ENCODE measurements at regions not wholly inside any gene's neighbourhood (a gene's known extent, or its start where the extent isn't known, plus 50 kb on each side); places are given as distances from the start of the nearest gene placed in this dataset.

DNA sequence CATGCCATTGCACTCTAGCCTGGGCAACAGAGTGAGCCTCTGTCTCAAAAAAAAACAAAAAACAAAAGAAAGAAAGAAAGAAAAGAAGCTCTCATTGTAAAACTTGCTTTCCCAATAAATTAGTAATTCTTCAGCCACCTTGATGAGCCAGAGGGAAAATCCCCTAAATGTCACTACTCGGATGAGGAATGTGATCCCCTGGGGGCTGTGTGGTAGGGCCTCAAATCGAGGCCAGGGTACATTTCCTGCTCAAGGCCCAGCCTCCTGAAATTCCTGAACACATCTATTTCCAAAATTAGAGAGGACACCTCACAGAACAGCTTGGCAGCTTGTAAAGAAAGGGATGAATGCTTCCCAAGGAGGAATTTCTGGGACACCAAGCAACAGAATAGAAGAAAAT lies 147.1 kb upstream of the SESN3 start:
- H3K27ac ChIP-seq: peak overlapping the region in 2 of 21 experiments; percentile 11 to 46
- no peak overlapping the region for H3K4me3 ChIP-seq

- Histone ChIP-seq H3K27ac (peak overlapping the region in 3 of 21 experiments; percentile 46 to 60 (median 59)), H3K4me3 (no peak overlapping the region)
Measured at GRCh38 chr11:95375886-95376285, 144.9 kb upstream of the SESN3 start.

DNA sequence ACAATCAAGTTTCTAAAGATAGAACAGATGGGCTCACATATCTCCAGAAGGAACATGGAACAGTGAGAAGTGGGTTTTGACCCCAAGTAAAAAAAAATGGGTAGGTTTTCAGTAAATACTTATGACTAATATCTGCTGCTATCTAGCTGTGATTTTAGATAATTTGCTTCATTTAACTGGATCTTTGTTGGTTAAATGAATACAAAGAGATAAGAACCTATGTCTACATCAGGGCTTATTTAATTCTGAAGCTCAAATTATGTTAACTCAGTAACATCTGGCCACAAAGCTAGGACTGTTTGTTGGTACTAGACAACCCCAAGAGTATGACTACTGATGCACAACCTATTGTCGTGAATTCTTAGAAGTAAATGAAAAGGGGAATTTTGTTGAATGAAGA lies 144.4 kb upstream of the SESN3 start:
- H3K4me3 ChIP-seq: no peak overlapping the region

GRCh38 chr11:95374105-95374504 lies 143.1 kb upstream of the SESN3 start:
- peak overlapping the region in 1 of 21 experiments; percentile 30 for H3K27ac ChIP-seq
- H3K4me3 ChIP-seq: no peak overlapping the region

More for the DNA sequence above, 144.4 kb upstream of the SESN3 start:
- H3K27ac ChIP-seq: peak overlapping the region in 4 of 21 experiments; percentile 3 to 60 (median 28)

DNA sequence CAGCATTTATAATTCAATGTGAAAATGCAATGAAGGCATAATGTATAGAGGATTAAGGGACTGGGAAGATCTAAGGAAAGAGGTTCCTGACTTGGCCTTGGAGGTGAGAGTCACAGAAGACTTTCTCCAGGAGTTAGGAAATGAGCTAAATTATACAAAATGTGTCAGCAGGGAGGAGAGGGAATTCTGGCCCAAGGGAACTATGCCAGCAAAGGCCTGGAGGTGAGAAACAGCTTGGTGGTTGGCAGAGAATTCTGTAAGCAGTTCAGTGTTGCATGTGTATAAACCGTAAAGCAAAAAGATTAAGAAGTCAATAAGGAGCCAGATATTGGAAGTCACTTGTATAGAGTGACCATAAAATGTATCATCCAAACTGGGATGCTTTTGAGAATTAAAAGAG lies 142.2 kb upstream of the SESN3 start:
- H3K4me3 ChIP-seq: no peak overlapping the region
- H3K27ac ChIP-seq: no peak overlapping the region

- Histone ChIP-seq H3K4me3 (no peak overlapping the region), H3K27ac (no peak overlapping the region)
Measured at GRCh38 chr11:95372097-95372656, 141.2 kb upstream of the SESN3 start.

DNA sequence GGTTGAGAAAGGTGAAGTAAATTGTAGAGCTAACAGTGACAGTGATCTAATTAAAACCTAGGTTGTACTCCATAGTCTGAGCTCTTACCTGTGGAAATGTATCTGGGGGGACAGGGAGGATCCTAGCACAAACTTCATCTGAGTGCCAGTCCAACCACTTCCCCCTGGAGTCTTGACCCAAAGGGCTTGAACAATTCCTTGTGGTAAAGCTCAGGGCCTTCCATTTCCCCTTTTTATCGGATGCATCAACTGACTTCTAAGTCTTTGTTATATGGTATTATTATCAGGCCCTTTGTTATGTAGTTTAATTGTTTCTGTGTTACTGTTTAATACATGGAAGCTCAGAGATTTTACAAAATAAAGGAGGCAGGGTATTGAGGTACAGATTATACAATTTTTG lies 140.2 kb upstream of the SESN3 start:
- H3K4me3 ChIP-seq: no peak overlapping the region

GRCh38 chr11:95367726-95368125 lies 136.7 kb upstream of the SESN3 start:
- H3K4me3 ChIP-seq: no peak overlapping the region

More for the DNA sequence above, 140.2 kb upstream of the SESN3 start:
- H3K27ac ChIP-seq: no peak overlapping the region

GRCh38 chr11:95365348-95365747 lies 134.3 kb upstream of the SESN3 start:
- Histone ChIP-seq H3K4me3 (no peak overlapping the region), H3K27ac (no peak overlapping the region)

More at GRCh38 chr11:95367726-95368125, 136.7 kb upstream of the SESN3 start:
- H3K27ac ChIP-seq: no peak overlapping the region

- Histone ChIP-seq H3K4me3 (no peak overlapping the region), H3K27ac (no peak overlapping the region)
Measured at GRCh38 chr11:95364324-95365295, 133.6 kb upstream of the SESN3 start.

DNA sequence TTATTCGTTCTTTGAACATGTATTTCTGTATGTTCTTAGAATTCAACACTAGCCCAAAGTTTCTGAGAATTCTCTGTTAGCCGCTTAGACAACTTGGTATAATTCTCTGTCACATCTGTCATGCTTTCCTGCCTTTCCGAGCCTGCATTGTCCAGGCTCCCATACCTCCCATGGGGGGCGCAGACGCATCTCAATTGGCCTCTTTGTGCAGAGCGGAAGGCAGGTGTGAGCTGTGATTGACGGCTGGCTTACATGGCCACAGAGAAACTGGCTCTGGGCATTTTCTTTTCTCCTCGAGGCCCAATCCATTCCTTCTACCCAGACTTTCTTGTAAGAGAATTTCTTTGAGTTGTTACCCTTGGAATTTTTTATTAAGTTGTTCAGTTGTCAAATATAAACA lies 132.7 kb upstream of the SESN3 start:
- Histone ChIP-seq H3K27ac (no peak overlapping the region), H3K4me3 (no peak overlapping the region)

DNA sequence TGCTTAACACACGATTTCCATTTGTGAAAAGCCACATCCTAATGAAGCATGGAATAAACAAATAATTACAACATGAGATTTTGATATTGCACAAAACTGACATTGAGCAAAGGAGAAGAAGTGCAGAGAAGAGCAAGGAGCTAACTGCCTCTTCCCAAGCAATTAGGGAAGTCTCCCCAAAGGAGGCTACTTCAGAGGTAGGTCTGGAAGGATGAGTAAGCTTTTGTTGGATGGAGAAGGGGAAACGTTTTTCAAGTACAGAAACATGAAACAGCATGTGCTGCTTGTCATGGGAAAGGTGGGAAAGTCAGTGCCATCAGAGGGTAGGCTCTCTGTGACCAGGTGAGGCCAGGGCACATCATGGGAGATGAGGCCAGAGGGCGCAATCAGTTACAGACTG lies 132.2 kb upstream of the SESN3 start:
- Histone ChIP-seq H3K27ac (no peak overlapping the region), H3K4me3 (no peak overlapping the region)

GRCh38 chr11:95361180-95361579 lies 130.2 kb upstream of the SESN3 start:
- H3K27ac ChIP-seq: peak overlapping the region in 1 of 21 experiments; percentile 32
- H3K4me3 ChIP-seq: no peak overlapping the region

GRCh38 chr11:95360377-95361075 lies 129.5 kb upstream of the SESN3 start:
- H3K27ac ChIP-seq: peak overlapping the region in 2 of 21 experiments; percentile 32 to 50

GRCh38 chr11:95359756-95360155 lies 128.8 kb upstream of the SESN3 start:
- Histone ChIP-seq H3K4me3 (no peak overlapping the region), H3K27ac (peak overlapping the region in 8 of 21 experiments; percentile 17 to 55 (median 34))

More at GRCh38 chr11:95360377-95361075, 129.5 kb upstream of the SESN3 start:
- no peak overlapping the region for H3K4me3 ChIP-seq

DNA sequence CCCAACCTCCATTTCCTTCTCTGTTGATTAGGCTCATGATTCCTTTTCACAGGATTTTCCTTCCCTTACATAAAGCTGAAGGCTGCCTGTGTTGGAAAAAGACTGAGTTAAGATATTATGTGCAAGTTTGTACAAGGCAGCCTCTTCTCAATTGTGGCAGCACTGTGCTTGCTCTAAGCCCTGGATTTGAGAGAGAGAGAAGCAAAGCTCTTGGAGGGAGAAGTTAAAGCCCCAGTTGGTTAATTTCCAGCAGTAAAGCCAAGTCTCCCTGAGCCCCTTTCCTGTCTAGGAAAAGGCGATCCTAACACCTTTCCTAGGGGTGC lies 128.3 kb upstream of the SESN3 start:
- Histone ChIP-seq H3K27ac (peak overlapping the region in 10 of 21 experiments; percentile 17 to 55 (median 29)), H3K4me3 (no peak overlapping the region)

DNA sequence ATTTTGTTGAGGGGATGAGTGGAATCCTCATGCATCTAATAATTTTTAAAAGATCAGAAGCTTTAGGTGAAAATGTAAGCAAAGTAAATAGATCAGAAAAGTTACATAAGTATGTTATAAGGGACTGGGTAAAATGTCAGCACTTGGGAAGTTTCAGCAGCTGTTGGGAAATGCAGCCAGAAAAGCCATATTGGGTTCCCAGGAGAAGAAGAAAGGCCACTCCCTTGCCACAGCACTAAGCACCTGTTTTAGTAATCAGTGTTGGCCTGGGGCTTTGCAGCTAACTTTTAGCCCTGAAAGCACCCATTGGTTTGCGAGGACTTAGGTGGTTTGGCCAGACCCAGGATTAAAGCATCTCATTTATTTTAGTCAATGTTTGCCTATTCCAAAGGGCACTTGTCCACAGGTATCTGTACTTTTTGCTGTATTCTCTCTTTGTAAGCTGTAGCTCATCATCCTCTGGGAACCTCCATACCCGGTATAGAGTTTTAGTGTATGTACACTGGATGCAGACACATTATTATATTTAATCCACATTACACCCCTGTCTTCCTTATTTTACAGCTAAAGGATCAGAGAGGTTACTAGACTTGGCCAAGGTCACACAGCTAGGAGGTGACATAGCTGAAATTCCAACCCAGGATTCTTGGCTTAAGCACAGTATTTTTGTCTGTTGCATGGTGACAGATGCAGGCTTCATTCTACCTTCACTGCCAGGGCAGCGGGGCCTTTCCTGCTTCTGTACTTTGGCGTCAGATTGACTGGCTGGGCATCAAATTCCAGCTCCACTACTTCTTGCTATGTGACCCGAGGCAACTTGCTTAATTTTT lies 127.7 kb upstream of the SESN3 start:
- Histone ChIP-seq H3K27ac (peak overlapping the region in 6 of 21 experiments; percentile 17 to 36 (median 29)), H3K4me3 (no peak overlapping the region)

GRCh38 chr11:95354304-95354703 lies 123.3 kb upstream of the SESN3 start:
- Histone ChIP-seq H3K27ac (no peak overlapping the region), H3K4me3 (no peak overlapping the region)

DNA sequence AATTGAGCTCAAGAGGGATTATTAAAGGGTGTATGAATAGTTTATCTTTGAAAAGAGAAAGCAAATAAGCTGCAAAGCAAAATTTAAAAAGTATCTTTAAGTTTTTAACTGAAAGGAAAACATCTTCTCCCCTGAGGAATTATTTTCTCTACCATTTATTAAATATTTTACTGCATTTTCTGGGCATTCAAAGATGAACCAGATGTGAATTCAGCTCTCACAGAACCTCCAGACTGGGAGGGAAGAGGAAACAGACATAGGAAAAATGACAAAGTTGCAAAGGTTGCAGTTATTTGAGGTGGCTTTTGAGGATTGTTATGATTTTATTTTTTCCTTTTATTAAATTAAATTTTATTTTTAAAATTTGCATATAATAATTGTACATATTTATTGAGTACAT lies 122.7 kb upstream of the SESN3 start:
- Histone ChIP-seq H3K4me3 (no peak overlapping the region), H3K27ac (no peak overlapping the region)
